A673 (cell line): ENCODE measurements at regions not wholly inside any gene's neighbourhood (a gene's known extent, or its start where the extent isn't known, plus 50 kb on each side); places are given as distances from the start of the nearest gene placed in this dataset.

ENCODE experiments used
- BruUV-seq: library from RNA; stranded (reverse); fragments of 400-500 nt; replicated peaks from 2 replicates; lab custom pipeline; 2021; lab: Mats Ljungman, UMichigan
- CTCF ChIA-PET: fragments of 300-600 bp; sonication (Branson Sonifier 250); formaldehyde crosslinking; loops from one replicate; lab custom pipeline; 2022; ENCODE audit warnings: antibody characterized with exemption; lab: Charles Lee
- POLR2A ChIA-PET: fragments of 300-600 bp; sonication (Branson Sonifier 250); formaldehyde crosslinking; loops from one replicate; lab custom pipeline; 2022; ENCODE audit warnings: antibody characterized with exemption; ENCODE audit not compliant: low non-redundant PET; lab: Charles Lee
- DNase-seq: peaks from one replicate; pipeline ENCODE4 v3.0.0-alpha.2; 2015; ENCODE audit warnings: low spot score
- H3K27ac ChIP-seq: fragments of 200-600 bp; sonication (generic); 2 replicates; pipeline ENCODE4 v1.5.1; 2016; ENCODE audit warnings: mixed run types, low read depth, mild to moderate bottlenecking, mixed read lengths, antibody characterized with exemption, low read length; ENCODE audit not compliant: poor library complexity, severe bottlenecking
- H3K27me3 ChIP-seq: fragments of 200-600 bp; sonication (generic); replicated peaks from 2 replicates; pipeline ENCODE4 v1.6.1; 2017; ENCODE audit warnings: mixed run types, low read depth, mild to moderate bottlenecking, mixed read lengths, antibody characterized with exemption, low read length; ENCODE audit not compliant: insufficient read depth, poor library complexity
- H3K36me3 ChIP-seq: fragments of 200-600 bp; sonication (generic); 2 replicates; pipeline ENCODE4 v1.6.1; 2016; ENCODE audit warnings: mixed run types, mild to moderate bottlenecking, mixed read lengths, antibody characterized with exemption, low read length; ENCODE audit not compliant: insufficient read depth, poor library complexity, severe bottlenecking
- H3K4me1 ChIP-seq: fragments of 200-600 bp; sonication (generic); 2 replicates; pipeline ENCODE4 v1.6.1; 2017; ENCODE audit warnings: mixed run types, mild to moderate bottlenecking, mixed read lengths, antibody characterized with exemption, low read length; ENCODE audit not compliant: insufficient read depth, poor library complexity, severe bottlenecking
- H3K4me3 ChIP-seq: fragments of 200-600 bp; sonication (generic); 2 replicates; pipeline ENCODE4 v1.5.1; 2016; ENCODE audit warnings: low read depth, mixed run types, mild to moderate bottlenecking, mixed read lengths, low read length; ENCODE audit not compliant: poor library complexity, severe bottlenecking
- H3K9me3 ChIP-seq: fragments of 200-600 bp; sonication (generic); 2 replicates; pipeline ENCODE4 v1.6.1; 2016; ENCODE audit warnings: mixed run types, low read depth, mild to moderate bottlenecking, mixed read lengths, antibody characterized with exemption, low read length; ENCODE audit not compliant: poor library complexity, severe bottlenecking
- CTCF ChIP-seq: fragments of 300-800, 200-600 bp; sonication (generic); conservative IDR thresholded peaks from 2 replicates; pipeline ENCODE4 v1.5.1; 2017; ENCODE audit warnings: low read depth, mild to moderate bottlenecking, antibody characterized with exemption, low read length, moderate library complexity, mixed read lengths
- EZH2 ChIP-seq: fragments of 200-600 bp; sonication (generic); IDR thresholded peaks from 2 replicates; pipeline ENCODE4 v1.6.1; 2017; ENCODE audit warnings: borderline replicate concordance, low read depth, mild to moderate bottlenecking, mixed read lengths, antibody characterized with exemption, low read length; ENCODE audit not compliant: poor library complexity, severe bottlenecking
- intact Hi-C: fragments of 100-400 bp; cut with micrococcal nuclease; formaldehyde crosslinking; loops from one replicate; pipeline ENCODE4 v1.10.0; 2022; ENCODE audit not compliant: unreplicated experiment

GRCh38 chr13:65865206-65865605, 1364.9 kb downstream of the PCDH9 start:
- TF ChIP-seq CTCF (no peak), EZH2 (no peak)
- Histone ChIP-seq H3K27me3 (no peaks in the 10 kb centered on the region), H3K36me3 (no peaks in the 10 kb centered on the region), H3K9me3 (no peaks in the 10 kb centered on the region), H3K4me3 (no peak overlapping the region), H3K27ac (no peak overlapping the region), H3K4me1 (no peaks in the 10 kb centered on the region)
- ChIA-PET POLR2A (no interaction called here), CTCF (no interaction called here)
- no peak for DNase-seq
- intact Hi-C loops = no loop called here
- no TSS peak for BruUV-seq

- CTCF ChIA-PET = no interaction called here
- POLR2A ChIA-PET = no interaction called here
- no peak for DNase-seq
- H3K27ac ChIP-seq = no peak overlapping the region
- BruUV-seq = no TSS peak
- intact Hi-C loops = no loop called here
- no peaks in the 10 kb centered on the region for H3K9me3 ChIP-seq
- no peaks in the 10 kb centered on the region for H3K36me3 ChIP-seq
- H3K4me3 ChIP-seq = no peak overlapping the region
- H3K27me3 ChIP-seq = no peaks in the 10 kb centered on the region
- H3K4me1 ChIP-seq = no peaks in the 10 kb centered on the region
- TF ChIP-seq CTCF (no peak), EZH2 (no peak)
Observed at GRCh38 chr13:65864039-65864438, 1366.1 kb downstream of the PCDH9 start.

GRCh38 chr13:65860306-65860705, 1369.8 kb downstream of the PCDH9 start:
- Histone ChIP-seq H3K4me3 (no peak overlapping the region), H3K9me3 (no peaks in the 10 kb centered on the region), H3K36me3 (no peaks in the 10 kb centered on the region), H3K27ac (no peak overlapping the region), H3K27me3 (no peaks in the 10 kb centered on the region), H3K4me1 (no peaks in the 10 kb centered on the region)
- POLR2A ChIA-PET = no interaction called here
- no peak for DNase-seq
- no TSS peak for BruUV-seq
- intact Hi-C loops = no loop called here
- CTCF ChIA-PET = no interaction called here
- TF ChIP-seq EZH2 (no peak), CTCF (no peak)
